Activated CD8-positive, alpha-beta memory T cell treated with anti-CD3 and anti-CD28 coated beads for 4 hours (primary cell): ENCODE measurements at regions not wholly inside any gene's neighbourhood (a gene's known extent, or its start where the extent isn't known, plus 50 kb on each side); places are given as distances from the start of the nearest gene placed in this dataset.
"Not testable (repeated sequence)": the region's sequence is repeated elsewhere in the genome, so short reads cannot be mapped to it uniquely, and the experiment has no call there.

Source experiments
- DNase-seq, 2 donors: peaks; one replicate each; pipeline ENCODE4 v3.0.0-alpha.2; 2020; ENCODE audit warnings: low read depth in 2 of 2

- DNase-seq = no peak
These were observed 872.6 kb downstream of the FLRT2 start for GRCh38 chr14:86402545-86402944.

- DNase-seq = no peak
These were observed 861.1 kb downstream of the FLRT2 start for GRCh38 chr14:86391085-86391484.

- DNase-seq = no peak
These were observed 858.3 kb downstream of the FLRT2 start for GRCh38 chr14:86388216-86388615.

GRCh38 chr14:86373886-86374285 is 843.9 kb downstream of the FLRT2 start:
- DNase-seq = no peak

GRCh38 chr14:86372402-86372801 is 842.5 kb downstream of the FLRT2 start:
- no peak for DNase-seq

- no peak for DNase-seq
These were observed 834.7 kb downstream of the FLRT2 start for GRCh38 chr14:86364634-86365033.

- DNase-seq = no peak
These were observed 833.6 kb downstream of the FLRT2 start for GRCh38 chr14:86363576-86363975.

- no peak for DNase-seq
These were observed 833.1 kb downstream of the FLRT2 start for GRCh38 chr14:86363047-86363446.

GRCh38 chr14:86357876-86358275 is 827.9 kb downstream of the FLRT2 start:
- no peak for DNase-seq

GRCh38 chr14:86357119-86357518 is 827.2 kb downstream of the FLRT2 start:
- no peak for DNase-seq

GRCh38 chr14:86346818-86347384 is 817.0 kb downstream of the FLRT2 start:
- DNase-seq = no peak

- DNase-seq = no peak
These were observed 804.4 kb downstream of the FLRT2 start for GRCh38 chr14:86334355-86334754.

GRCh38 chr14:86333493-86333892 is 803.5 kb downstream of the FLRT2 start:
- DNase-seq = no peak

GRCh38 chr14:86331341-86331740 is 801.4 kb downstream of the FLRT2 start:
- no peak for DNase-seq

GRCh38 chr14:86321151-86321550 is 791.2 kb downstream of the FLRT2 start:
- DNase-seq = no peak

GRCh38 chr14:86312154-86312665 is 782.3 kb downstream of the FLRT2 start:
- DNase-seq = not testable (repeated sequence)

GRCh38 chr14:86311151-86311550 is 781.2 kb downstream of the FLRT2 start:
- DNase-seq = no peak

- DNase-seq = no peak
These were observed 780.7 kb downstream of the FLRT2 start for GRCh38 chr14:86310611-86311010.

- DNase-seq = no peak
These were observed 780.2 kb downstream of the FLRT2 start for GRCh38 chr14:86310148-86310547.

GRCh38 chr14:86305058-86305457 is 775.1 kb downstream of the FLRT2 start:
- DNase-seq = no peak

- DNase-seq = no peak
These were observed 770.0 kb downstream of the FLRT2 start for GRCh38 chr14:86299994-86300393.

- no peak for DNase-seq
These were observed 766.2 kb downstream of the FLRT2 start for GRCh38 chr14:86296173-86296572.

- DNase-seq = no peak
These were observed 758.4 kb downstream of the FLRT2 start for GRCh38 chr14:86288336-86288735.

- DNase-seq = no peak
These were observed 749.5 kb downstream of the FLRT2 start for GRCh38 chr14:86279405-86279804.
